ENCODE measurements at regions not wholly inside any gene's neighbourhood (a gene's known extent, or its start where the extent isn't known, plus 50 kb on each side); places are given as distances from the start of the nearest gene placed in this dataset.

GRCh38 chr7:81206217-81206616 lies 287.4 kb upstream of the SEMA3C start:
- 74% methylated on average over 3 of the region's 3 CpGs for WGBS
- Histone ChIP-seq H3K4me1 (ENCODE audit: control insufficient read depth in 4 of 4, insufficient read depth in 4 of 4, low read length in 3 of 4) (no peaks in the 10 kb centered on the region), H3K36me3 (ENCODE audit: control insufficient read depth in 4 of 4, insufficient read depth in 3 of 4, low read depth in 1 of 4, low read length in 3 of 4) (no peaks in the 10 kb centered on the region), H3K9ac (ENCODE audit: low read depth in 1 of 2, low read length in 2 of 2) (no peak overlapping the region), H3K27ac (ENCODE audit: low read depth in 1 of 2, low read length in 2 of 2) (no peak overlapping the region), H3K9me3 (ENCODE audit: control insufficient read depth in 4 of 4, low read length in 3 of 4) (no peaks in the 10 kb centered on the region), H3K27me3 (ENCODE audit: control insufficient read depth in 4 of 4, insufficient read depth in 4 of 4, low read length in 3 of 4) (no peaks in the 10 kb centered on the region), H3K4me3 (ENCODE audit: low read depth in 1 of 3, low read length in 3 of 3) (no peak overlapping the region)
- DNase-seq (ENCODE audit: low spot score): no peak
- TF ChIP-seq FOXA2 (IDR thresholded peaks at IDR 0.05) (no peak), ATF3 (IDR thresholded peaks at IDR 0.05) (no peak), MAX (IDR thresholded peaks at IDR 0.05) (no peak), EGR1 (IDR thresholded peaks at IDR 0.05; ENCODE audit: low read depth in 2 of 2) (no peak), GABPA (IDR thresholded peaks at IDR 0.05 in 1 of 2, conservative IDR thresholded peaks at IDR 0.05 in 1 of 2) (no peak), ZBTB33 (IDR thresholded peaks at IDR 0.05) (no peak), YY1 (IDR thresholded peaks at IDR 0.05) (no peak), HNF4A (conservative IDR thresholded peaks at IDR 0.05) (no peak), NR2F2 (IDR thresholded peaks at IDR 0.05) (no peak), RAD21 (IDR thresholded peaks at IDR 0.05) (no peak), CTCF (IDR thresholded peaks at IDR 0.05; ENCODE audit: low read depth, low read length, missing input control) (no peak), TAF1 (conservative IDR thresholded peaks at IDR 0.05) (no peak), FOXA1 (IDR thresholded peaks at IDR 0.05) (no peak), JUND (IDR thresholded peaks at IDR 0.05) (no peak), SP1 (IDR thresholded peaks at IDR 0.05) (no peak), REST (IDR thresholded peaks at IDR 0.05) (no peak), RXRA (IDR thresholded peaks at IDR 0.05) (no peak), HNF4G (IDR thresholded peaks at IDR 0.05) (no peak)
